T-helper 2 cell treated with Interferon-gamma antibody and Interleukin-4, amounts not matched to agents 5 μg/mL and 100 μg/mL, for 36 hours (primary cell): ENCODE measurements at regions not wholly inside any gene's neighbourhood (a gene's known extent, or its start where the extent isn't known, plus 50 kb on each side); places are given as distances from the start of the nearest gene placed in this dataset.
"Not testable (repeated sequence)": the region's sequence is repeated elsewhere in the genome, so short reads cannot be mapped to it uniquely, and the experiment has no call there.

ENCODE experiments used
- DNase-seq: peaks from one replicate; pipeline ENCODE4 v3.0.0; 2021; ENCODE audit warnings: low spot score
- H3K27ac Mint-ChIP-seq: one replicate; pipeline ENCODE4 v1.8.0; 2021; ENCODE audit warnings: mild to moderate bottlenecking, mixed read lengths
- H3K27me3 Mint-ChIP-seq: one replicate; pipeline ENCODE4 v1.8.0; 2021; ENCODE audit warnings: low read depth, mixed read lengths
- H3K36me3 Mint-ChIP-seq: one replicate; pipeline ENCODE4 v1.8.0; 2021; ENCODE audit warnings: low read depth, mixed read lengths
- H3K4me1 Mint-ChIP-seq: one replicate; pipeline ENCODE4 v1.8.0; 2021; ENCODE audit warnings: low read depth, mixed read lengths
- H3K4me3 Mint-ChIP-seq: one replicate; pipeline ENCODE4 v1.8.0; 2022; ENCODE audit warnings: mild to moderate bottlenecking, moderate library complexity, mixed read lengths
- H3K9me3 Mint-ChIP-seq: one replicate; pipeline ENCODE4 v1.8.0; 2021; ENCODE audit warnings: mixed read lengths

GRCh38 chr5:97476852-97477534 is 293.9 kb upstream of the RIOK2 start:
- Mint-ChIP-seq H3K36me3 (no peaks in the 10 kb centered on the region), H3K27ac (no peak overlapping the region), H3K4me1 (no peaks in the 10 kb centered on the region), H3K4me3 (no peak overlapping the region), H3K27me3 (no peaks in the 10 kb centered on the region), H3K9me3 (no peaks in the 10 kb centered on the region)
- DNase-seq = no peak

DNA sequence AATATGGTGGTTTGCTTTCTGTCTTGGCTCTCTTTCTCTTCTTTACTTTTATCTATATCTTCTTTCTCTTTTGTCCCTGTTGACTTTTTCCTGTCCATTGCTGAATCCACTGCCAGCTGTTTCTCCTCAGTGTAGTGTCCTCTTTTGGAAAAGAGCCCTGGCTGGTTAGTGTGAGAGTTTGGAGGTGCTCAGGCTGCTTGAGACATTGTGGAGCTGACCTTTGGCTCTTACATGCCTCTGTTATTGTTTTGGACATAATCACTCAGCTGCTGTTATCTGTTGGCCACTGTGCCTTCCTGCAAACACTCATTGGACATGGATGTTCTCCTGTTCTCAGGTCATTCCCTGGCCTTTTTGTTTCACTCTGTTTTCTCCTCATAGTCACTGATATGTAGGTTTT is 295.4 kb upstream of the RIOK2 start:
- H3K27ac Mint-ChIP-seq = no peak overlapping the region
- DNase-seq = no peak
- H3K4me3 Mint-ChIP-seq = no peak overlapping the region
- no peaks in the 10 kb centered on the region for H3K27me3 Mint-ChIP-seq
- H3K9me3 Mint-ChIP-seq = no peaks in the 10 kb centered on the region
- H3K4me1 Mint-ChIP-seq = no peaks in the 10 kb centered on the region
- H3K36me3 Mint-ChIP-seq = no peaks in the 10 kb centered on the region

- Mint-ChIP-seq H3K4me3 (no peak overlapping the region), H3K27me3 (no peaks in the 10 kb centered on the region), H3K27ac (no peak overlapping the region), H3K9me3 (no peaks in the 10 kb centered on the region), H3K36me3 (no peaks in the 10 kb centered on the region), H3K4me1 (no peaks in the 10 kb centered on the region)
- DNase-seq = no peak
Measured at GRCh38 chr5:97480313-97480712, 297.3 kb upstream of the RIOK2 start.

DNA sequence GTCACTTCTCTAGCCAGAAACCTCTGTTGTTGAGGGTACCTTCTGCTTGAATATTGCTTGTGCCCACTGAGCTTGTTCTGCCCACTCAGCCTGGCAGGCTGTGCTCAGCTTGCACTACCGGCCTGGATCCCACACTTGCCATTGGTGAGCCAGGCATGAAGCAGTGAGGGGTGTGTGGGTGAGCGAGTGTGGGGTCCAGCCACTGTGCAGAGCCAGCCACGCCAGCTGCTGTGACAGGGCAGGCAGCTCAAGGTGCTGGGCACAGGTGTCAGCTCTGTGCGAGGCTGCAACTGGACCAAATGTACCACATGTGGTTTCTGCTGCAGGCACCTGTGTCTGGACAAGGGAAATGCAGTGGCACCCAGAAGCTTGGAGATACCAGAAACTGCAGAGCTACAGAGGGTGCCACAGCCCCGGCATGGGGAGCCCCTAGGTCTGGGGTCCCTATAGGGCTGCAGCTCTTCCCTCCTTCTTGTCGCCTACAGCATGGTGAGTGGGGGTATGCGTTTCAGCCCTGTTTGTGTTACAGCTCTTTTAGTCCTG is 305.1 kb upstream of the RIOK2 start:
- Mint-ChIP-seq H3K27me3 (no peaks in the 10 kb centered on the region), H3K36me3 (no peaks in the 10 kb centered on the region), H3K27ac (no peak overlapping the region), H3K4me1 (no peaks in the 10 kb centered on the region), H3K9me3 (no peaks in the 10 kb centered on the region), H3K4me3 (no peak overlapping the region)
- DNase-seq = no peak

GRCh38 chr5:97489010-97489840 is 306.2 kb upstream of the RIOK2 start:
- Mint-ChIP-seq H3K27ac (no peak overlapping the region), H3K4me1 (no peaks in the 10 kb centered on the region), H3K36me3 (no peaks in the 10 kb centered on the region), H3K27me3 (no peaks in the 10 kb centered on the region), H3K9me3 (no peaks in the 10 kb centered on the region), H3K4me3 (no peak overlapping the region)
- no peak for DNase-seq

DNA sequence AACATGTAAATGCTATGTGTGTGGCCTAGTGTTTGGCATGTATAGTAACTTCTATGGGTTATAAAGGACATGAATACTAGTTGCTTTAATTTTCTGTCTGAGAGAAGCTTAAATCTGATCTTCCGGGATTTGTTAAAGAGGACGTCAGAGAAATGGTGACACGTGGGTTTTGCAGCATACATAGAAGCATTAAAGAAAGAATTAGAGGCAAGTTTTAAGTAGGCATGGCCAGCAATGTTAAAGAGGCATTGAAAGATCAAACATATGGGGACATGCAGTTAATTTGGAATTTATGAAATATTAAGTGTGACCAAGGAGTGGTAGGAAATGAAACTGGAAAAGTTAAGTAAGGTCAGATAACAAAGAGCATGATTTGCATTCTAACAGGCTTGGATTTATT is 311.4 kb upstream of the RIOK2 start:
- Mint-ChIP-seq H3K4me3 (no peak overlapping the region), H3K9me3 (no peaks in the 10 kb centered on the region), H3K27ac (no peak overlapping the region), H3K36me3 (no peaks in the 10 kb centered on the region), H3K27me3 (no peaks in the 10 kb centered on the region), H3K4me1 (no peaks in the 10 kb centered on the region)
- DNase-seq = no peak

- no peaks in the 10 kb centered on the region for H3K4me1 Mint-ChIP-seq
- H3K4me3 Mint-ChIP-seq = no peak overlapping the region
- no peaks in the 10 kb centered on the region for H3K27me3 Mint-ChIP-seq
- H3K9me3 Mint-ChIP-seq = no peaks in the 10 kb centered on the region
- no peak for DNase-seq
- H3K27ac Mint-ChIP-seq = no peak overlapping the region
- no peaks in the 10 kb centered on the region for H3K36me3 Mint-ChIP-seq
Measured at GRCh38 chr5:97495301-97495700, 312.3 kb upstream of the RIOK2 start.

- Mint-ChIP-seq H3K9me3 (no peaks in the 10 kb centered on the region), H3K4me1 (no peaks in the 10 kb centered on the region), H3K27me3 (no peaks in the 10 kb centered on the region), H3K36me3 (no peaks in the 10 kb centered on the region), H3K4me3 (no peak overlapping the region), H3K27ac (no peak overlapping the region)
- DNase-seq = no peak
Measured at GRCh38 chr5:97496037-97496436, 313.0 kb upstream of the RIOK2 start.

GRCh38 chr5:97498657-97499056 is 315.6 kb upstream of the RIOK2 start:
- Mint-ChIP-seq H3K9me3 (no peaks in the 10 kb centered on the region), H3K27ac (no peak overlapping the region), H3K4me3 (no peak overlapping the region), H3K36me3 (no peaks in the 10 kb centered on the region), H3K27me3 (no peaks in the 10 kb centered on the region), H3K4me1 (no peaks in the 10 kb centered on the region)
- DNase-seq = no peak

GRCh38 chr5:97499605-97500004 is 316.6 kb upstream of the RIOK2 start:
- H3K4me3 Mint-ChIP-seq = no peak overlapping the region
- DNase-seq = no peak
- H3K9me3 Mint-ChIP-seq = no peaks in the 10 kb centered on the region
- no peaks in the 10 kb centered on the region for H3K4me1 Mint-ChIP-seq
- no peaks in the 10 kb centered on the region for H3K27me3 Mint-ChIP-seq
- no peak overlapping the region for H3K27ac Mint-ChIP-seq
- no peaks in the 10 kb centered on the region for H3K36me3 Mint-ChIP-seq

DNA sequence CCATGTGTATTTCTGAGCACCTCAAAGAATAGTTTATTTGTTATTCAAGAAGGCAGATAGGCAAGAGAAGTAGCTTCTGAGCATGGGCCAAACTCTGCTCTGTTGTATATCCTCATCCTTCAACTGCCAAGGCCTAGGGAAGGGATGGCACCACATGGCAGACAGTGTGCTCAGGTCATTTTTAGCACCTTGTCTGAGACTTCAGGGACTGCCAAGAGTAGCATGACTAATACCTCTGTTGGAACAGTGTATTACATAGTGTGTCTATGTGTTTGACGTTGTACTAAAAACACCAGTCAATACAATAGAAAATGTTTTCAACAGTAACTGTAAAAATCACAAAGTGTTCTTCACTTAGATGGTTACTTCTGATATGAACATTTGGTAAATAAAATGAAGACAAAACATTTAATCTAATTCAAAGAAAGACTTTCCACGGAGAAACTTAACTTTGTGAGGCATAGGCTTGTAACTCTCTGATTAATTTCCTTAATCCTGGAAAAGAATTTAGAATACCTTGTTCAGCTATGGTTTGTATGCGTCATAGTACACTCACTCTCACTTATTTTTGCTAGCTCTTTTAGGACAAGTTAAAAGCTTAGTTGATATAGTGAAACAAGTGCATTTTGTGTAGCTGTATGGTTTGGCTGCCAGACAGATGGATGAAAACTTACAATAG is 318.4 kb upstream of the RIOK2 start:
- Mint-ChIP-seq H3K4me3 (no peak overlapping the region), H3K27ac (no peak overlapping the region), H3K27me3 (no peaks in the 10 kb centered on the region), H3K4me1 (no peaks in the 10 kb centered on the region), H3K36me3 (no peaks in the 10 kb centered on the region), H3K9me3 (no peaks in the 10 kb centered on the region)
- DNase-seq = no peak

DNA sequence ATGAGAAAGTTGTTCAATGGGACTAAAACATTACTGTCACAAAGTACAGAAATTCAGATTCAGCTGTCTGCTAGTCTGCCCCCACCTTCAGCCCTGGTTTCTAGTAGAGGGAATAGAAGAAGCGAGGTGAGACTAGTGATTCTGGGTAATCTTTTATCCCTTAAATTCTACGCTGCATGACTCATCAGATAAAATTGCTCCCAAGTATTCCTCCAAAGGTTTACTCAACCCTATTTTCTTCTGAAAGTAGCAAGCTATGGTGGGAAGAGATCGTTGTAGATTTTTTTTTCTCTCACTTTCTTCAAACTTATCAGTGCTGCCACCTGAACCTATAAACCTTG is 318.9 kb upstream of the RIOK2 start:
- Mint-ChIP-seq H3K36me3 (no peaks in the 10 kb centered on the region), H3K9me3 (no peaks in the 10 kb centered on the region), H3K4me3 (no peak overlapping the region), H3K4me1 (no peaks in the 10 kb centered on the region), H3K27me3 (no peaks in the 10 kb centered on the region), H3K27ac (no peak overlapping the region)
- DNase-seq = no peak

- no peak for DNase-seq
- Mint-ChIP-seq H3K9me3 (no peaks in the 10 kb centered on the region), H3K4me3 (no peak overlapping the region), H3K36me3 (no peaks in the 10 kb centered on the region), H3K27ac (no peak overlapping the region), H3K27me3 (no peaks in the 10 kb centered on the region), H3K4me1 (no peaks in the 10 kb centered on the region)
Measured at GRCh38 chr5:97508864-97509263, 325.8 kb upstream of the RIOK2 start.

DNA sequence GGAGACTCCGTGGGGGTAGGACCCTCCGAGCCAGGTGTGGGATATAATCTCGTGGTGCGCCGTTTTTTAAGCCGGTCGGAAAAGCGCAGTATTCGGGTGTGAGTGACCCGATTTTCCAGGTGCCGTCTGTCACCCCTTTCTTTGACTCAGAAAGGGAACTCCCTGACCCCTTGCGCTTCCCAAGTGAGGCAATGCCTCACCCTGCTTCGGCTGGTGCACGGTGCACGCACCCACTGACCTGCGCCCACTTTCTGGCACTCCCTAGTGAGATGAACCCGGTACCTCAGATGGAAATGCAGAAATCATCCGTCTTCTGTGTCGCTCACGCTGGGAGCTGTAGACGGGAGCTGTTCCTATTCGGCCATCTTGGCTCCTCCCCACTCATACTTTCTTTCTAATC is 336.5 kb upstream of the RIOK2 start:
- H3K4me3 Mint-ChIP-seq, DNase-seq, H3K4me1 Mint-ChIP-seq, H3K27ac Mint-ChIP-seq, H3K27me3 Mint-ChIP-seq, H3K9me3 Mint-ChIP-seq, H3K36me3 Mint-ChIP-seq: not testable (repeated sequence)
